ENCODE measurements at regions not wholly inside any gene's neighbourhood (a gene's known extent, or its start where the extent isn't known, plus 50 kb on each side); places are given as distances from the start of the nearest gene placed in this dataset.

- no peak for DNase-seq
- H3K9me3 Mint-ChIP-seq, result peaks cover 70% of the 10 kb centered on the region
- H3K4me1 Mint-ChIP-seq (ENCODE audit: low read depth), result no peaks in the 10 kb centered on the region
- H3K27me3 Mint-ChIP-seq (ENCODE audit: insufficient read depth), result 0 out of 2 replicates have a peak, but pooled peaks cover 2% of the 10 kb centered on the region
- TF ChIP-seq CTCF (IDR thresholded peaks at IDR 0.05), result no peak
- no peaks in the 10 kb centered on the region; the same call in 1 of the 2 replicates for H3K36me3 Mint-ChIP-seq (ENCODE audit: low read depth)
- no peak overlapping the region for H3K27ac Mint-ChIP-seq
- no peak overlapping the region for H3K4me3 Mint-ChIP-seq
These were observed 271.3 kb downstream of the NPHP4 start for GRCh38 chr1:5720936-5721335.

- DNase-seq, result no peak
- Mint-ChIP-seq H3K27ac (no peak overlapping the region), H3K4me1 (ENCODE audit: low read depth) (no peaks in the 10 kb centered on the region), H3K9me3 (peaks cover 70% of the 10 kb centered on the region), H3K36me3 (ENCODE audit: low read depth) (no peaks in the 10 kb centered on the region; the same call in 1 of the 2 replicates), H3K4me3 (no peak overlapping the region), H3K27me3 (ENCODE audit: insufficient read depth) (0 out of 2 replicates have a peak, but pooled peaks cover 2% of the 10 kb centered on the region)
- TF ChIP-seq CTCF (IDR thresholded peaks at IDR 0.05), result no peak
These were observed 271.7 kb downstream of the NPHP4 start for GRCh38 chr1:5720484-5720883.

GRCh38 chr1:5720045-5720444 lies 272.2 kb downstream of the NPHP4 start:
- Mint-ChIP-seq H3K9me3 (peaks cover 70% of the 10 kb centered on the region), H3K4me1 (ENCODE audit: low read depth) (no peaks in the 10 kb centered on the region), H3K27ac (no peak overlapping the region), H3K27me3 (ENCODE audit: insufficient read depth) (0 out of 2 replicates have a peak, but pooled peaks cover 2% of the 10 kb centered on the region), H3K4me3 (no peak overlapping the region), H3K36me3 (ENCODE audit: low read depth) (no peaks in the 10 kb centered on the region; the same call in 1 of the 2 replicates)
- TF ChIP-seq CTCF (IDR thresholded peaks at IDR 0.05), result no peak
- no peak for DNase-seq

GRCh38 chr1:5718831-5719632 lies 273.2 kb downstream of the NPHP4 start:
- Mint-ChIP-seq H3K4me1 (ENCODE audit: low read depth) (no peaks in the 10 kb centered on the region), H3K36me3 (ENCODE audit: low read depth) (no peaks in the 10 kb centered on the region), H3K27me3 (ENCODE audit: insufficient read depth) (0 out of 2 replicates have a peak, but pooled peaks cover 2% of the 10 kb centered on the region), H3K4me3 (no peak overlapping the region), H3K27ac (no peak overlapping the region), H3K9me3 (peaks cover 62% of the 10 kb centered on the region)
- DNase-seq, result no peak
- TF ChIP-seq CTCF (IDR thresholded peaks at IDR 0.05), result no peak

GRCh38 chr1:5717031-5717682 lies 275.1 kb downstream of the NPHP4 start:
- 0 out of 2 replicates have a peak, but pooled peaks cover 2% of the 10 kb centered on the region for H3K27me3 Mint-ChIP-seq (ENCODE audit: insufficient read depth)
- H3K4me1 Mint-ChIP-seq (ENCODE audit: low read depth), result no peaks in the 10 kb centered on the region
- H3K27ac Mint-ChIP-seq, result no peak overlapping the region
- no peak for TF ChIP-seq CTCF (IDR thresholded peaks at IDR 0.05)
- 0 out of 2 replicates have a peak, but pooled peaks cover 4% of the 10 kb centered on the region for H3K36me3 Mint-ChIP-seq (ENCODE audit: low read depth)
- peaks cover 59% of the 10 kb centered on the region for H3K9me3 Mint-ChIP-seq
- no peak for DNase-seq
- no peak overlapping the region for H3K4me3 Mint-ChIP-seq
